B cell (primary cell): ENCODE measurements at regions not wholly inside any gene's neighbourhood (a gene's known extent, or its start where the extent isn't known, plus 50 kb on each side); places are given as distances from the start of the nearest gene placed in this dataset.

ENCODE experiments used
- CTCF ChIP-seq: fragments of 200-600 bp; IDR thresholded peaks from one replicate; pipeline ENCODE4 v1.8.0; 2022; ENCODE audit warnings: antibody characterized with exemption, mild to moderate bottlenecking
- EZH2 ChIP-seq: IDR thresholded peaks from 2 replicates; pipeline ENCODE4 v1.6.1; 2012; ENCODE audit warnings: borderline replicate concordance, low read depth, mild to moderate bottlenecking, moderate library complexity, low read length; ENCODE audit not compliant: insufficient read depth, poor library complexity, severe bottlenecking

- TF ChIP-seq EZH2 (no peak), CTCF (no peak)
These were observed 254.2 kb downstream of the ERMARD start for GRCh38 chr6:170005665-170006064.
